ENCODE measurements at regions not wholly inside any gene's neighbourhood (a gene's known extent, or its start where the extent isn't known, plus 50 kb on each side); places are given as distances from the start of the nearest gene placed in this dataset.

- intact Hi-C loops (cut with micrococcal nuclease): no loop called here
- CTCF ChIA-PET: no interaction called here
- BruUV-seq (replicated peaks): no TSS peak
- POLR2A ChIA-PET (ENCODE audit: unreplicated experiment): no interaction called here
- H3K4me3 ChIP-seq (ENCODE audit: low read length): no peak overlapping the region
- no peaks in the 10 kb centered on the region for H3K9me2 ChIP-seq (replicated peaks; ENCODE audit: low read length)
- H3K9me3 ChIP-seq (ENCODE audit: low read length): no peaks in the 10 kb centered on the region
- H3K36me3 ChIP-seq (ENCODE audit: low read depth, low read length): no peaks in the 10 kb centered on the region
- DNase-seq (no peak), ATAC-seq (no peak)
- H2AFZ ChIP-seq (ENCODE audit: low read length): no peak overlapping the region
- H4K20me1 ChIP-seq (ENCODE audit: low read length): no peaks in the 10 kb centered on the region
- no peak overlapping the region for H3K4me2 ChIP-seq (ENCODE audit: low read length)
- H3K27ac ChIP-seq (ENCODE audit: low read length): no peak overlapping the region
- H3K79me2 ChIP-seq (ENCODE audit: low read length): no peaks in the 10 kb centered on the region
- no peaks in the 10 kb centered on the region for H3F3A ChIP-seq (ENCODE audit: low read length, unreplicated experiment)
- TF ChIP-seq EZH2 (IDR thresholded peaks at IDR 0.05; ENCODE audit: low read length, unreplicated experiment): no peak
- no peak for TF ChIP-seq EZH2phosphoT487 (IDR thresholded peaks at IDR 0.05; ENCODE audit: borderline replicate concordance, low read length)
- no peak for TF ChIP-seq CTCF (conservative IDR thresholded peaks at IDR 0.05; ENCODE audit: low read depth, low read length)
- H3K9ac ChIP-seq (ENCODE audit: low read length): no peak overlapping the region
- no peaks in the 10 kb centered on the region for H3K4me1 ChIP-seq (ENCODE audit: insufficient read depth, low read length)
- H3K27me3 ChIP-seq (ENCODE audit: low read length): no peaks in the 10 kb centered on the region
Observed at GRCh38 chr14:42629553-42629952, 1022.9 kb downstream of the LRFN5 start.

GRCh38 chr14:42628602-42629001 is 1021.9 kb downstream of the LRFN5 start:
- BruUV-seq (replicated peaks): no TSS peak
- intact Hi-C loops (cut with micrococcal nuclease): no loop called here
- H3K36me3 ChIP-seq (ENCODE audit: low read depth, low read length): no peaks in the 10 kb centered on the region
- no peak overlapping the region for H3K9ac ChIP-seq (ENCODE audit: low read length)
- H2AFZ ChIP-seq (ENCODE audit: low read length): no peak overlapping the region
- H3K27ac ChIP-seq (ENCODE audit: low read length): no peak overlapping the region
- H3K4me1 ChIP-seq (ENCODE audit: insufficient read depth, low read length): no peaks in the 10 kb centered on the region
- no peaks in the 10 kb centered on the region for H4K20me1 ChIP-seq (ENCODE audit: low read length)
- DNase-seq: no peak
- ChIA-PET CTCF (no interaction called here), POLR2A (ENCODE audit: unreplicated experiment) (no interaction called here)
- H3K27me3 ChIP-seq (ENCODE audit: low read length): no peaks in the 10 kb centered on the region
- H3K4me2 ChIP-seq (ENCODE audit: low read length): no peak overlapping the region
- ATAC-seq: no peak
- TF ChIP-seq CTCF (conservative IDR thresholded peaks at IDR 0.05; ENCODE audit: low read depth, low read length) (no peak), EZH2 (IDR thresholded peaks at IDR 0.05; ENCODE audit: low read length, unreplicated experiment) (no peak), EZH2phosphoT487 (IDR thresholded peaks at IDR 0.05; ENCODE audit: borderline replicate concordance, low read length) (no peak)
- no peaks in the 10 kb centered on the region for H3K9me3 ChIP-seq (ENCODE audit: low read length)
- H3K9me2 ChIP-seq (replicated peaks; ENCODE audit: low read length): no peaks in the 10 kb centered on the region
- H3K4me3 ChIP-seq (ENCODE audit: low read length): no peak overlapping the region
- no peaks in the 10 kb centered on the region for H3F3A ChIP-seq (ENCODE audit: low read length, unreplicated experiment)
- no peaks in the 10 kb centered on the region for H3K79me2 ChIP-seq (ENCODE audit: low read length)

GRCh38 chr14:42626986-42627385 is 1020.3 kb downstream of the LRFN5 start:
- no peaks in the 10 kb centered on the region for H3F3A ChIP-seq (ENCODE audit: low read length, unreplicated experiment)
- no peaks in the 10 kb centered on the region for H3K9me2 ChIP-seq (replicated peaks; ENCODE audit: low read length)
- H3K4me3 ChIP-seq (ENCODE audit: low read length): no peak overlapping the region
- CTCF ChIA-PET: no interaction called here
- no peak overlapping the region for H2AFZ ChIP-seq (ENCODE audit: low read length)
- intact Hi-C loops (cut with micrococcal nuclease): no loop called here
- BruUV-seq (replicated peaks): no TSS peak
- H3K27ac ChIP-seq (ENCODE audit: low read length): no peak overlapping the region
- no peak overlapping the region for H3K9ac ChIP-seq (ENCODE audit: low read length)
- no peak for ATAC-seq
- no peaks in the 10 kb centered on the region for H3K27me3 ChIP-seq (ENCODE audit: low read length)
- no peak overlapping the region for H3K4me2 ChIP-seq (ENCODE audit: low read length)
- H3K4me1 ChIP-seq (ENCODE audit: insufficient read depth, low read length): no peaks in the 10 kb centered on the region
- POLR2A ChIA-PET (ENCODE audit: unreplicated experiment): no interaction called here
- TF ChIP-seq EZH2phosphoT487 (IDR thresholded peaks at IDR 0.05; ENCODE audit: borderline replicate concordance, low read length) (no peak), CTCF (conservative IDR thresholded peaks at IDR 0.05; ENCODE audit: low read depth, low read length) (no peak), EZH2 (IDR thresholded peaks at IDR 0.05; ENCODE audit: low read length, unreplicated experiment) (no peak)
- H3K9me3 ChIP-seq (ENCODE audit: low read length): no peaks in the 10 kb centered on the region
- no peaks in the 10 kb centered on the region for H4K20me1 ChIP-seq (ENCODE audit: low read length)
- H3K79me2 ChIP-seq (ENCODE audit: low read length): no peaks in the 10 kb centered on the region
- H3K36me3 ChIP-seq (ENCODE audit: low read depth, low read length): no peaks in the 10 kb centered on the region
- no peak for DNase-seq

Measured in PC-3 (cell line).